Breast epithelium (tissue), 3 donors: ENCODE measurements at regions not wholly inside any gene's neighbourhood (a gene's known extent, or its start where the extent isn't known, plus 50 kb on each side); places are given as distances from the start of the nearest gene placed in this dataset.

ENCODE experiments used
- POLR2A ChIP-seq: fragments of 450-650 bp; IDR thresholded peaks from one replicate; pipeline ENCODE4 v1.6.1; 2016; ENCODE audit warnings: antibody characterized with exemption, mild to moderate bottlenecking, moderate library complexity
- TF ChIP-seq, protein P1 (sequence below), 3 donors: fragments of 450-650 bp; IDR thresholded peaks; one replicate each; pipeline ENCODE4 v1.5.1; 2016 to 2017; ENCODE audit warnings: antibody characterized with exemption in 3 of 3, mild to moderate bottlenecking in 3 of 3, moderate library complexity in 3 of 3

DNA sequence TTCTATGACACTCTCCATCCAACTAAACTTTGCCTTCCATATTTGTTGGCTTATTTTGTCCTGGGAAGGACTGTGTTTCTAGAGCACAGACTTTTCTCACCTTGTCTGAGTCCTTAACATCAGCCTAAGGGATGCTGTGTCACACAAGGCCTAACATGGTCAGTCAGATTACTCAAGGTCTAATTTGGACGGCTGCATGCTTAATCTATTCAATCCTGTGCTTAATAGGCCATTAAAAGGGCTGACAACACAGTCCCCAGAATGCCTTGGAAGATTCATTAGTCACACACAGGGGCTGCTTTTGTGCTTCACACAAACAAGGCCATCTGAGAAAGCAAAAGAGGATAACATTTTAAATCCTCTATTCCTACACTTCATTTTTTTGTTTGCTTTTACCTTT is 84.0 kb downstream of the DYNAP start:
- TF ChIP-seq, protein P1, sequence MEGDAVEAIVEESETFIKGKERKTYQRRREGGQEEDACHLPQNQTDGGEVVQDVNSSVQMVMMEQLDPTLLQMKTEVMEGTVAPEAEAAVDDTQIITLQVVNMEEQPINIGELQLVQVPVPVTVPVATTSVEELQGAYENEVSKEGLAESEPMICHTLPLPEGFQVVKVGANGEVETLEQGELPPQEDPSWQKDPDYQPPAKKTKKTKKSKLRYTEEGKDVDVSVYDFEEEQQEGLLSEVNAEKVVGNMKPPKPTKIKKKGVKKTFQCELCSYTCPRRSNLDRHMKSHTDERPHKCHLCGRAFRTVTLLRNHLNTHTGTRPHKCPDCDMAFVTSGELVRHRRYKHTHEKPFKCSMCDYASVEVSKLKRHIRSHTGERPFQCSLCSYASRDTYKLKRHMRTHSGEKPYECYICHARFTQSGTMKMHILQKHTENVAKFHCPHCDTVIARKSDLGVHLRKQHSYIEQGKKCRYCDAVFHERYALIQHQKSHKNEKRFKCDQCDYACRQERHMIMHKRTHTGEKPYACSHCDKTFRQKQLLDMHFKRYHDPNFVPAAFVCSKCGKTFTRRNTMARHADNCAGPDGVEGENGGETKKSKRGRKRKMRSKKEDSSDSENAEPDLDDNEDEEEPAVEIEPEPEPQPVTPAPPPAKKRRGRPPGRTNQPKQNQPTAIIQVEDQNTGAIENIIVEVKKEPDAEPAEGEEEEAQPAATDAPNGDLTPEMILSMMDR (IDR thresholded peaks at IDR 0.05), result no peak
- no peak for TF ChIP-seq POLR2A
